A549 (cell line): ENCODE measurements at regions not wholly inside any gene's neighbourhood (a gene's known extent, or its start where the extent isn't known, plus 50 kb on each side); places are given as distances from the start of the nearest gene placed in this dataset.

Experiments used
- MAFK ChIP-seq: fragments of 450-650 bp; IDR thresholded peaks from 2 replicates; pipeline ENCODE4 v1.6.1; 2014; ENCODE audit not compliant: partially characterized antibody
- MAZ ChIP-seq: fragments of 150-350 bp; IDR thresholded peaks from 2 replicates; pipeline ENCODE4 v1.6.1; 2014; ENCODE audit warnings: antibody characterized with exemption, low read depth, low read length, borderline replicate concordance
- POLR2A ChIP-seq: IDR thresholded peaks from 2 replicates; pipeline ENCODE4 v1.6.1; 2012; ENCODE audit warnings: mild to moderate bottlenecking, low read length
- RAD21 ChIP-seq, 2 experiments: fragments of >200 bp in 1 of 2; sonication (Bioruptor Twin) in 1 of 2; formaldehyde crosslinking in 1 of 2; IDR thresholded peaks in 1 of 2; conservative IDR thresholded peaks in 1 of 2; 2 replicates in 1 of 2; 3 replicates in 1 of 2; pipeline ENCODE4 v1.6.1; 2012 to 2018; ENCODE audit warnings: inconsistent platforms in 1 of 2
- REST ChIP-seq: fragments of 200-600 bp; sonication (generic); IDR thresholded peaks from 2 replicates; pipeline ENCODE4 v1.6.1; 2016; ENCODE audit warnings: antibody characterized with exemption, mild to moderate bottlenecking, moderate library complexity
- TP53 ChIP-seq: fragments of 250-450 bp; sonication (Bioruptor Pico); IDR thresholded peaks from 2 replicates; pipeline ENCODE4 v1.5.0; 2021; ENCODE audit warnings: mild to moderate bottlenecking, moderate library complexity
- TF ChIP-seq, protein P1 (sequence below): fragments of >200 bp; sonication (Bioruptor Twin); formaldehyde crosslinking; IDR thresholded peaks from 3 replicates; pipeline ENCODE4 v1.5.1; 2016
- TF ChIP-seq, protein P2 (sequence below): IDR thresholded peaks from 2 replicates; pipeline ENCODE4 v1.6.1; 2012

- TF ChIP-seq, protein P1, sequence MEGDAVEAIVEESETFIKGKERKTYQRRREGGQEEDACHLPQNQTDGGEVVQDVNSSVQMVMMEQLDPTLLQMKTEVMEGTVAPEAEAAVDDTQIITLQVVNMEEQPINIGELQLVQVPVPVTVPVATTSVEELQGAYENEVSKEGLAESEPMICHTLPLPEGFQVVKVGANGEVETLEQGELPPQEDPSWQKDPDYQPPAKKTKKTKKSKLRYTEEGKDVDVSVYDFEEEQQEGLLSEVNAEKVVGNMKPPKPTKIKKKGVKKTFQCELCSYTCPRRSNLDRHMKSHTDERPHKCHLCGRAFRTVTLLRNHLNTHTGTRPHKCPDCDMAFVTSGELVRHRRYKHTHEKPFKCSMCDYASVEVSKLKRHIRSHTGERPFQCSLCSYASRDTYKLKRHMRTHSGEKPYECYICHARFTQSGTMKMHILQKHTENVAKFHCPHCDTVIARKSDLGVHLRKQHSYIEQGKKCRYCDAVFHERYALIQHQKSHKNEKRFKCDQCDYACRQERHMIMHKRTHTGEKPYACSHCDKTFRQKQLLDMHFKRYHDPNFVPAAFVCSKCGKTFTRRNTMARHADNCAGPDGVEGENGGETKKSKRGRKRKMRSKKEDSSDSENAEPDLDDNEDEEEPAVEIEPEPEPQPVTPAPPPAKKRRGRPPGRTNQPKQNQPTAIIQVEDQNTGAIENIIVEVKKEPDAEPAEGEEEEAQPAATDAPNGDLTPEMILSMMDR: no peak
- TF ChIP-seq, protein P2, sequence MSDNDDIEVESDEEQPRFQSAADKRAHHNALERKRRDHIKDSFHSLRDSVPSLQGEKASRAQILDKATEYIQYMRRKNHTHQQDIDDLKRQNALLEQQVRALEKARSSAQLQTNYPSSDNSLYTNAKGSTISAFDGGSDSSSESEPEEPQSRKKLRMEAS: no peak
- TF ChIP-seq REST (no peak), POLR2A (no peak), MAZ (no peak), RAD21 (conservative IDR thresholded peaks at IDR 0.05 in 1 of 2, IDR thresholded peaks at IDR 0.05 in 1 of 2) (no peak), TP53 (no peak), MAFK (no peak)
Observed at GRCh38 chr1:87830432-87830978, 501.8 kb downstream of the LMO4 start.
